Muscle of back (tissue), 3 donors: ENCODE measurements at regions not wholly inside any gene's neighbourhood (a gene's known extent, or its start where the extent isn't known, plus 50 kb on each side); places are given as distances from the start of the nearest gene placed in this dataset.

Experiments
- DNase-seq, 3 donors: peaks; one replicate each; pipeline versions ENCODE4 v3.0.0 to v3.0.0-alpha.2; 2013

GRCh38 chr15:100810831-100811230 is 68.8 kb upstream of the ALDH1A3 start:
- DNase-seq = no peak

DNA sequence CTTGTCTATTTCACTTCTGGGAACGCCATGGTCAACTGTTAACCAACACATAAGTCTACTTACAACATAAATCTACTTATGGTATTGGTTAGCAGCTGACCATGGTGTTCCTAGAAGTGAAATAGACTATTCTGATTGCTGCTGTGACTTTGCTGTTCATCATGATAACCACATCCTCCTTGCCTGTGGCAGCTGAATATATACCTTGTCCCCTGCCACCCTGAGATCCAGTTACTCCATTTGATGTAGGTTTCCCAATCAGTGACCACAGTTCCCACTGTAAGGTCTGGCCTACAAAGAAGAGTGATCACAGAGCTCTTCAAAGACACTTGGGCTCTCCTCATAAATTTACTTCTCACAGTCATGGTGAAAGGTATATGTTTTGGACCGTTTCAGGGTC is 66.8 kb upstream of the ALDH1A3 start:
- no peak for DNase-seq

- DNase-seq = peak; percentile 29 to 72 (median 72)
Observed at GRCh38 chr15:100818927-100819326, 60.7 kb upstream of the ALDH1A3 start.

DNA sequence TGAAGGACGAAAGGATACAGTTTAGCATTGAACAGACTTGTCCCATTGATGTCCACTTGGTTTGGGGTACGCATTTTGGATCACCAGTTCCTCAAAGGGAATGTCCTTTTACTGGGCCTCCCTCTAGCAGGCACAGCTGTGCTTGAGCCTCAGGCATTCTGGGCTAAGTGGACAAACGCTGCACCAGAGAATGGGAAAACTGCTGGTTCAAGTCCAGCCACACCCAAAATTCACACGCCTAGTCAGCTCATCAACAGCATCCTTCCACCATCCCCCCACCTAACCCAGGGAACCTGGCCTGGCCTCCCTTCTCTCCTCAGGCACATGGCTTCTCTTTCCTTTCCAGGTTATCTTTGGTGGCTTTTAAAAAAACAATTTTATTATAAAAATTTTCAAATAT is 59.1 kb upstream of the ALDH1A3 start:
- no peak for DNase-seq

GRCh38 chr15:100821327-100821726 is 58.3 kb upstream of the ALDH1A3 start:
- DNase-seq = no peak

- DNase-seq = no peak
Observed at GRCh38 chr15:100824211-100824610, 55.4 kb upstream of the ALDH1A3 start.

DNA sequence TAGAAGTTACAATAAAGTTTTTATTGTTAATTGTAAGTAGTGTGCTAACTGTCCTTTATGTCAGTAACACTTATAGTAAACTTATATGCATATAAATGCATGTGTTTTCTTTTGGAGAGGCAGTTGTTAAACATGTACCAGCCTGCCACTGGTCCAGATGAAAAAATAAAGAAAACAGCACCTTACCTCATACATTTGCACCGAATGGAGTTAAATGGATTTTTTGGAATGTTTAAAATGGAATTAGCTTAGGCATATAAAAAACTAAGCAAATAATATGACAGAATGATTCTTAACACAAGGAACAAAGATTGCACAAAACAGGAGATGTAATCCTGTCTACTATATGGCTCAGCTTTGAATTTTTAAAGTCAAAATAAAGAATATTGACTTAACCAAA is 50.2 kb upstream of the ALDH1A3 start:
- DNase-seq = no peak
